Fibroblast of skin of back (primary cell): ENCODE measurements at regions not wholly inside any gene's neighbourhood (a gene's known extent, or its start where the extent isn't known, plus 50 kb on each side); places are given as distances from the start of the nearest gene placed in this dataset.

ENCODE experiments used
- DNase-seq: peaks from one replicate; pipeline ENCODE4 v3.0.0-alpha.2; 2013

- no peak for DNase-seq
These were observed 179.2 kb downstream of the C11orf91 start for GRCh38 chr11:33521384-33521783.

DNA sequence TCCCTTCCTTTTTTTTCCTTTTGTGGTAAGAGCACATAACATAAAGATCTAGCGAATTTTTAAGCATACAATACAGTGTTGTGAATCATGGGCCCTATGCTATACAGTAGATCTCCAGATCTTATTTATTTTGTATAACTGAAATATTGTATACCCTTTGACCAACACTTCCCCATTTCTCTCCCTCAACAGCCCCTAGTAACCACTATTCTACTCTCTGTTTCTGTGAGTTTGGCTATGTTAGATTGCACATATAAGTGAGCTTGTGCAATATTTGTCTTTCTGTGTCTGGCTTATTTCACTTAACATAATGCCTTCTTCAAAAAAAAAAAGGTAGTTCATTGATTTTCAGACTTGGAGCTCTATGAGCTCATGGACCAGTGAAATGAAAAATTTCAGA is 180.5 kb downstream of the C11orf91 start:
- no peak for DNase-seq

GRCh38 chr11:33515347-33515746 is 185.3 kb downstream of the C11orf91 start:
- no peak for DNase-seq

- DNase-seq, result no peak
These were observed 186.3 kb downstream of the C11orf91 start for GRCh38 chr11:33514079-33514925.

DNA sequence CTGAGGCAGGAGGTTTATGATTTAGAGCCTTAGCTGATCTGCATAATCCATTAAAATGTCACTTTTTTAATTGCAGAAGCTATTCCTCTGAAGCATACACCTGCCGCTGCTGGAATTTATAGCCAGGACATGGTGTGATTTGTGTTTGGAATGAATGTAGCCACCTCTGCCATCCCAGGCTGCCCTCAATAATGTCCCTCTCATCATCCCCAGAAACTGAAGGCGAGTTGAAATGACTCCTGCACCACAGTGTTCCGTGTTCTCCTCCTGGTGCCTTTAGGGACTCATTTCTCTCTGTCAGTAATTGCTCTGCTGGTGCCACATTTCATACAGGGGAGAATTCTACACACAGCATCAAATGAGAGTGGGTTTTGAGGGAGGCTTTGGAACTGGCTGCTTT is 191.0 kb downstream of the C11orf91 start:
- DNase-seq, result no peak

DNA sequence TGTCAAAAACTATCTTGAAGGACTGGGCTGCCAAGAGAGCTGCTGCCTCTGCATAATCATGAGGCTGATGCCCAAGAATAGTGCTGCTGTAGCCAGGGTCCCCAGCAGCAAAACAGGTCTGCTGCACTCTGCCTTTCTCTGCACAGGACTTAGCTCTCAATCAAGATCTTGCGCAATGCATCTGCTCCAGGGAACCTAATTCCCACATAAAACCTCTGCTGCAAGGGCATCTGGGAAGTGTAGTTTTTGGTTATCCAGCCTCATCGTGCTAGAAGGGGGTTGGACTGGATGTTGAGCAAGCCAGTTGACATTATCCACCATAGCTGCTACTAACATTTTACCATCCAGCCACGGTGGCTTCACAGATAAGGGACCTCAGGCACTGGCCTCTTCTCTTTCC is 192.7 kb downstream of the C11orf91 start:
- DNase-seq, result no peak

DNA sequence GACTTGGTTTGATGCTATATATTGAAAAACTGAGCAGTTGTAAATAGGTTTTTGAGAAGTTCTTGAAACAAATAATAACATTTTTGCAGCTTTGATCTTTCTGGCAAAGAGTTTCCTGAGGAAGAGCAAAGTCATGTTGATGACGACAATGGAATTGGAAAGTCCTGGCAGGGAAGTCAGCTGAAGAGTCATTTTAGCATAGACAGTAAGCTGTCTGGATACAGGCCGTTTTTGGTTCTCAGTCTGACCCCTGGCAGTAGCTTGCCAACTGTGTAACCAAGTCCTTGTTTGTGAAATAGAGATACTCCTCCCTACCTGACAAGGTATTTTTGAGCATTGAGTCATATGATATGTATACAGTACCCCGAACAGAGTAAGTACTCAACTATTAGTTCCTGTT is 193.3 kb downstream of the C11orf91 start:
- no peak for DNase-seq

DNA sequence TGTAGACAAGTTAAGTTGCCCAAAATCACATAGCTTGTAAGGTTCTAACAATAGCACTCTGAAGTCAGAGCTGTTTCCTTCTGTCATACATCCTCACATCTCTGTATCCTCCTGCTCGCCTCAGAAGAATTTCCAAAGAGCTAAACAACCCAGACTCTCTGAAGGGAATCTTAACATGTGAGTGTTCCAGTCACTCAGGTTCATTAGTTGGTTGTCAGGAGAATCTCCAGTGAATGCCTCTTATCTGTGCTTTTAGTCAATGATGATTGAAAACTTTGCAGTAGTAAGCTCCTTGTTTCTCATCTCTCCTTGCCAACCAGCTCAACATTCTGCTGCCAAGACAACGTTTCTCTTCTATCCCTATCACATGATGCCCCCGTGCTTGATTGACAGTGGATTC is 195.5 kb downstream of the C11orf91 start:
- DNase-seq, result no peak

GRCh38 chr11:33500861-33501479 is 199.7 kb downstream of the C11orf91 start:
- peak; percentile 73 for DNase-seq

GRCh38 chr11:33500332-33500731 is 200.3 kb downstream of the C11orf91 start:
- DNase-seq, result peak; percentile 47

GRCh38 chr11:33492596-33492995 is 208.0 kb downstream of the C11orf91 start:
- no peak for DNase-seq

GRCh38 chr11:33490842-33491370 is 209.7 kb downstream of the C11orf91 start:
- DNase-seq, result no peak

DNA sequence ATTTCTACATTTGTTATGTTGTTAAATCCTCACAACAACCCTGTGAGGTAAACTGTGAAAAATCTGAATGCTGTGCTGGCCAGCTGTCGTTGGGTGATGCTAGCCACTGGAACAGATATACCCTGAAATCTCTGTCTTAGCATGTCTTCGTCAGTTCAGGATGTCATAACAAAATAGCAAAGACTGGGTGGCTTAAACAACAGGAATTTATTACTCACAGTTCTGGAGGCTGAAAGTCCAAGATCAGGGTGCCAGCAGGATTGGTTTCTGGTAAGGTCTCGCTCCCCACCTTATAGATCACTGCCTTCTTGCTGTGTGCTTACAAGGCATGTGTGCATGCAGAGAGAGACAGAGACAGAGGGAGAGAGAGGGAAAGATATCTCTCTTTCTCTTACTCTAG is 211.7 kb downstream of the C11orf91 start:
- DNase-seq, result no peak

GRCh38 chr11:33480626-33481025 is 220.0 kb downstream of the C11orf91 start:
- no peak for DNase-seq

DNA sequence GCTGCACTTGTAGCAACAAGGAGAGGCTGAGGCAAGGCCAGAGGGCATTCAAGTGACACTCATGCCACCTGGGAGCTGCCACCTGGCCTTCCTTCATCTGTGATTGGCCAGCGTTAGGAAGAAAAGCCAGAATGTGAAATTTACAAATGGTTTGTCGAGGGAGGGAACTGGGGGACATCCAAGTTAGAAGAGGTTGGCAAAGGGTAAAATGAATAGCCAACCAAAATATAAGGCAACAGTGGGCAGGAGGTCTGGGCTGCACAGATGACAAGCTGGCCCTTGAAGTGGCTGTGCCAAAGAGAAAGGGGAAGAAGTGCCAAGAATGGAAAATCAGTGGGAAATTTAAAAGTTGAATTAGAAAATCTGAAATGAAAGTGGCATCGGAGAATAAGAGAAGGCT is 221.4 kb downstream of the C11orf91 start:
- DNase-seq, result no peak

GRCh38 chr11:33478111-33478573 is 221.0 kb downstream of the HIPK3 start:
- DNase-seq, result no peak

- no peak for DNase-seq
These were observed 219.9 kb downstream of the HIPK3 start for GRCh38 chr11:33476945-33477606.

GRCh38 chr11:33475993-33476392 is 218.8 kb downstream of the HIPK3 start:
- peak; percentile 52 for DNase-seq

DNA sequence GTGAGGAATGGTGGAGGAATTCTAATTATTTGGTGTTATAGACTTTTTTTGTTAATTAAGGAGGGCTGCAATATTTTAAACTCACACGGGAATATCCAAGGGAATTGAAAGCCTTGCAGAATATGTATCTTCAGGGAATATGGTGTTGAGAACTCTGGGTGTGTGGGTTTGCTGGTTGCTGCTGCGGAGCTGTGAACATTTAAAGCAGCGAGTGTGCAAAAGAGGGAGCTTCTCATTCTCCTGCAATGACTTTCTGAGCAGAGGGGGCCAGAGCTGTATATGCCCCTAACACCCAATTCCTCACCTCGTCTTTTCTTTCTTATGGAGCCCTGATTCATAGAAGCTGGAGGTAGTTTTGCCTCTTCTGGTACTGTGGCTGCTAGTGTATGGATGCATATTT is 217.7 kb downstream of the HIPK3 start:
- DNase-seq, result peak; percentile 16

DNA sequence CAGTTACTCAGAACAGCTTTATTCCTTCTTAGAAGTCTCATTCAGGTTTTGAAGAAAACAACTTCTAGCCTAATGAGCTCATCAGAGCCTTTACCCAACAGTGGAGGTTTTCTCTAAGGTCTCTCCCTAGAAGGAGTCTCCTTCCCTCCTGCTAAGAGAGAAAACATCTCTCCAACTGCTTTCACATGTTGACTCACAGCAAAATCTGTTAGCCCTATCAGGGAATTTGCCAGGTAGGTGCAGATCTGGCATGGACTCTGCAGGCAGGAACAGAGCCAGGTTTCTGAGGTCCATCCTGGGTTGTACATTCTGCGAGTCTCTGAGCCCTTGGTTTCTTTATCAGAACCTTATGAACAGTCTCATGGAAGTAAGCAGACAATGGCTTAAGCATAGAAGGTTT is 214.4 kb downstream of the HIPK3 start:
- DNase-seq, result no peak

- no peak for DNase-seq
These were observed 210.8 kb downstream of the HIPK3 start for GRCh38 chr11:33467966-33468365.

DNA sequence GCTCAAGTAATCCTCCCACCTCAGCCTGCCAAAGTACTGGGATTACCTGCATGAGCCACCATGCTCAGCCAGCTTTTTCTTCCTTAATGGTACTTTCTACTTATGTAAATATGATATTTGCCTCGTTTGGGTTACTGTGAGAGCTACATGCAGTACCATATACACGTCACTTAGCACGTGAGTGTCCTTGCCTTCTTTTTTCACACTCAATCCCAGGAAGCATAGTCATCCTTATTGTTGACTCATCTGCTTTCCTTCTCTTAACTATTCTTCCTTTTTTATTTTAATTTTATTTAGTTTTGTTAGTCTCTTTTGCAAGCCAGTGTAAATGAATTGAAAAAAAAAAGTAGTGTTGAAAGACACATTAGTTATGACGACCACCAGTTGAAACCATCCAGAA is 205.9 kb downstream of the HIPK3 start:
- peak; percentile 50 for DNase-seq

- DNase-seq, result no peak
These were observed 204.4 kb downstream of the HIPK3 start for GRCh38 chr11:33461369-33462125.
